ENCODE measurements at regions not wholly inside any gene's neighbourhood (a gene's known extent, or its start where the extent isn't known, plus 50 kb on each side); places are given as distances from the start of the nearest gene placed in this dataset.

GRCh38 chr5:15080219-15080618 lies 208.6 kb upstream of the ANKH start:
- TF ChIP-seq CTCF (IDR thresholded peaks at IDR 0.05; ENCODE audit: low read depth, low read length, missing control alignments): no peak
- no peak for DNase-seq (ENCODE audit: extremely low read depth, low read depth)
- H3K4me3 ChIP-seq (replicated peaks; ENCODE audit: low read depth, low read length): no peak overlapping the region

GRCh38 chr5:15079566-15079965 lies 208.0 kb upstream of the ANKH start:
- no peak for DNase-seq (ENCODE audit: extremely low read depth, low read depth)
- no peak for TF ChIP-seq CTCF (IDR thresholded peaks at IDR 0.05; ENCODE audit: low read depth, low read length, missing control alignments)
- H3K4me3 ChIP-seq (replicated peaks; ENCODE audit: low read depth, low read length): no peak overlapping the region

GRCh38 chr5:15074651-15075050 lies 203.1 kb upstream of the ANKH start:
- H3K4me3 ChIP-seq (replicated peaks; ENCODE audit: low read depth, low read length): no peak overlapping the region
- DNase-seq (ENCODE audit: extremely low read depth, low read depth): no peak
- TF ChIP-seq CTCF (IDR thresholded peaks at IDR 0.05; ENCODE audit: low read depth, low read length, missing control alignments): no peak

GRCh38 chr5:15073453-15073852 lies 201.9 kb upstream of the ANKH start:
- H3K4me3 ChIP-seq (replicated peaks; ENCODE audit: low read depth, low read length): no peak overlapping the region
- no peak for TF ChIP-seq CTCF (IDR thresholded peaks at IDR 0.05; ENCODE audit: low read depth, low read length, missing control alignments)
- no peak for DNase-seq (ENCODE audit: extremely low read depth, low read depth)

GRCh38 chr5:15070907-15071306 lies 199.3 kb upstream of the ANKH start:
- no peak for DNase-seq (ENCODE audit: extremely low read depth, low read depth)
- H3K4me3 ChIP-seq (replicated peaks; ENCODE audit: low read depth, low read length): no peak overlapping the region
- TF ChIP-seq CTCF (IDR thresholded peaks at IDR 0.05; ENCODE audit: low read depth, low read length, missing control alignments): no peak

GRCh38 chr5:15069407-15069905 lies 197.9 kb upstream of the ANKH start:
- no peak for TF ChIP-seq CTCF (IDR thresholded peaks at IDR 0.05; ENCODE audit: low read depth, low read length, missing control alignments)
- H3K4me3 ChIP-seq (replicated peaks; ENCODE audit: low read depth, low read length): no peak overlapping the region
- DNase-seq (ENCODE audit: extremely low read depth, low read depth): no peak

- no peak for TF ChIP-seq CTCF (IDR thresholded peaks at IDR 0.05; ENCODE audit: low read depth, low read length, missing control alignments)
- no peak for DNase-seq (ENCODE audit: extremely low read depth, low read depth)
- H3K4me3 ChIP-seq (replicated peaks; ENCODE audit: low read depth, low read length): no peak overlapping the region
Observed at GRCh38 chr5:15065091-15065490, 193.5 kb upstream of the ANKH start.
